Mucosa of descending colon (tissue), 3 donors: ENCODE measurements at regions not wholly inside any gene's neighbourhood (a gene's known extent, or its start where the extent isn't known, plus 50 kb on each side); places are given as distances from the start of the nearest gene placed in this dataset.
"Not testable (repeated sequence)": the region's sequence is repeated elsewhere in the genome, so short reads cannot be mapped to it uniquely, and the experiment has no call there.

Experiments used
- ATAC-seq: fragments of 200-7000 bp; cut with Tn5 transposase; one replicate; pipeline ENCODE4 v1.9.1; 2020; ENCODE audit warnings: mild to moderate bottlenecking, moderate library complexity
- DNase-seq, 3 donors: peaks; one replicate each; pipeline ENCODE4 v3.0.0-alpha.2; 2020
- H3K36me3 ChIP-seq: fragments of 200-600 bp; one replicate; pipeline ENCODE4 v1.8.0; 2021; ENCODE audit warnings: low read depth, mild to moderate bottlenecking
- H3K4me1 ChIP-seq: fragments of 200-600 bp; one replicate; pipeline ENCODE4 v1.8.0; 2021; ENCODE audit warnings: low read depth, mild to moderate bottlenecking
- H3K4me3 ChIP-seq: fragments of 200-600 bp; one replicate; pipeline ENCODE4 v1.8.0; 2021; ENCODE audit warnings: mild to moderate bottlenecking
- H3K9me3 ChIP-seq: fragments of 200-600 bp; one replicate; pipeline ENCODE4 v1.8.0; 2021; ENCODE audit warnings: mild to moderate bottlenecking
- CTCF ChIP-seq: fragments of 200-600 bp; IDR thresholded peaks from one replicate; pipeline ENCODE4 v1.8.0; 2022; ENCODE audit warnings: antibody characterized with exemption, mild to moderate bottlenecking
- intact Hi-C, 2 donors: fragments of 100-400 bp; cut with DNase I in 1 of 2; cut with micrococcal nuclease in 1 of 2; formaldehyde crosslinking; loops; one replicate each; pipeline versions ENCODE4 v1.11.0 to v1.11.1; 2022; cut with DNase I, micrococcal nuclease
- donor health status: DM: no; HTN: no; CAD: no; lungs with moderate emphysema.
- donor health status: DM: no; HTN: no; CAD: no.
- donor health status: DM: no; HTN: yes; CAD: no.

- TF ChIP-seq CTCF = no peak
- intact Hi-C loops = no loop called here
- no peak for ATAC-seq
These were observed 187.5 kb upstream of the CRIM1 start for GRCh38 chr2:36168115-36168514.

GRCh38 chr2:36165132-36165531 lies 190.4 kb upstream of the CRIM1 start:
- intact Hi-C loops = no loop called here
- no peak for ATAC-seq
- Histone ChIP-seq H3K4me1 (no peaks in the 10 kb centered on the region), H3K4me3 (no peak overlapping the region), H3K9me3 (no peaks in the 10 kb centered on the region), H3K36me3 (no peaks in the 10 kb centered on the region)
- no peak for TF ChIP-seq CTCF
- no peak for DNase-seq

More at GRCh38 chr2:36168115-36168514, 187.5 kb upstream of the CRIM1 start:
- DNase-seq = no peak
- Histone ChIP-seq H3K9me3 (no peaks in the 10 kb centered on the region), H3K4me1 (no peaks in the 10 kb centered on the region), H3K36me3 (no peaks in the 10 kb centered on the region), H3K4me3 (no peak overlapping the region)

GRCh38 chr2:36163520-36164254 lies 191.9 kb upstream of the CRIM1 start:
- intact Hi-C loops = no loop called here
- DNase-seq (no peak), ATAC-seq (no peak)
- H3K9me3 ChIP-seq = no peaks in the 10 kb centered on the region
- no peaks in the 10 kb centered on the region for H3K4me1 ChIP-seq
- no peak for TF ChIP-seq CTCF
- H3K4me3 ChIP-seq = no peak overlapping the region
- no peaks in the 10 kb centered on the region for H3K36me3 ChIP-seq

- H3K36me3 ChIP-seq, H3K4me1 ChIP-seq, H3K9me3 ChIP-seq, intact Hi-C loops, H3K4me3 ChIP-seq, DNase-seq, ATAC-seq: not testable (repeated sequence)
These were observed 198.5 kb upstream of the CRIM1 start for GRCh38 chr2:36157093-36157492.

GRCh38 chr2:36147670-36148390 lies 207.7 kb upstream of the CRIM1 start:
- no peak for TF ChIP-seq CTCF
- intact Hi-C loops = no loop called here
- Histone ChIP-seq H3K36me3 (no peaks in the 10 kb centered on the region), H3K4me1 (no peaks in the 10 kb centered on the region), H3K9me3 (no peaks in the 10 kb centered on the region), H3K4me3 (no peak overlapping the region)
- no peak for ATAC-seq
- no peak for DNase-seq

- no peaks in the 10 kb centered on the region for H3K36me3 ChIP-seq
- ATAC-seq (no peak), DNase-seq (no peak)
- no peak overlapping the region for H3K4me3 ChIP-seq
- no peak for TF ChIP-seq CTCF
- H3K9me3 ChIP-seq = no peaks in the 10 kb centered on the region
- intact Hi-C loops = no loop called here
- no peaks in the 10 kb centered on the region for H3K4me1 ChIP-seq
These were observed 208.8 kb upstream of the CRIM1 start for GRCh38 chr2:36146765-36147164.
